ENCODE measurements at regions not wholly inside any gene's neighbourhood (a gene's known extent, or its start where the extent isn't known, plus 50 kb on each side); places are given as distances from the start of the nearest gene placed in this dataset.

DNA sequence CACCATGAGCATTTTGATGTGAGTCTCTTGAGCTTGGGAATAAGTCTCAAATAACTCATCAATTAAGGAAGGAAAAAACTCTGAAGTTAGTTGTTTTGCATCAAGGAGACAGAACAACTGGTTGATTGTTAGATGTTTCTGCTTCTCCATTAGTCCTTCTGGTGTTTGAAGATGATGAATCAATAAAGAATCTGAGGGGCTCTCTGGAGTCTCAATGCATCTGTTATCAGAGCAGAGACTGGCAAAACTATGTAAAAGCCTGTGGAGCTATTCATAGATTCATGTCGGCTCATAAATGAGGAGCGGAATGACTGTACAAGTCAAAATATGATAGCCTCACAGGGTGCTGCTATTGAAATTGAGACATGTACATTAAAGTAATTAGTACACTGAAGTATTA, 73.3 kb upstream of the ZC3H11B start:
- TF ChIP-seq, protein P1, sequence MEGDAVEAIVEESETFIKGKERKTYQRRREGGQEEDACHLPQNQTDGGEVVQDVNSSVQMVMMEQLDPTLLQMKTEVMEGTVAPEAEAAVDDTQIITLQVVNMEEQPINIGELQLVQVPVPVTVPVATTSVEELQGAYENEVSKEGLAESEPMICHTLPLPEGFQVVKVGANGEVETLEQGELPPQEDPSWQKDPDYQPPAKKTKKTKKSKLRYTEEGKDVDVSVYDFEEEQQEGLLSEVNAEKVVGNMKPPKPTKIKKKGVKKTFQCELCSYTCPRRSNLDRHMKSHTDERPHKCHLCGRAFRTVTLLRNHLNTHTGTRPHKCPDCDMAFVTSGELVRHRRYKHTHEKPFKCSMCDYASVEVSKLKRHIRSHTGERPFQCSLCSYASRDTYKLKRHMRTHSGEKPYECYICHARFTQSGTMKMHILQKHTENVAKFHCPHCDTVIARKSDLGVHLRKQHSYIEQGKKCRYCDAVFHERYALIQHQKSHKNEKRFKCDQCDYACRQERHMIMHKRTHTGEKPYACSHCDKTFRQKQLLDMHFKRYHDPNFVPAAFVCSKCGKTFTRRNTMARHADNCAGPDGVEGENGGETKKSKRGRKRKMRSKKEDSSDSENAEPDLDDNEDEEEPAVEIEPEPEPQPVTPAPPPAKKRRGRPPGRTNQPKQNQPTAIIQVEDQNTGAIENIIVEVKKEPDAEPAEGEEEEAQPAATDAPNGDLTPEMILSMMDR (IDR thresholded peaks at IDR 0.05; ENCODE audit: partially characterized antibody, unreplicated experiment) = no peak
- H3K27ac Mint-ChIP-seq (ENCODE audit: unreplicated experiment) = no peak overlapping the region
- H3K9me3 Mint-ChIP-seq (ENCODE audit: unreplicated experiment) = no peaks in the 10 kb centered on the region

DNA sequence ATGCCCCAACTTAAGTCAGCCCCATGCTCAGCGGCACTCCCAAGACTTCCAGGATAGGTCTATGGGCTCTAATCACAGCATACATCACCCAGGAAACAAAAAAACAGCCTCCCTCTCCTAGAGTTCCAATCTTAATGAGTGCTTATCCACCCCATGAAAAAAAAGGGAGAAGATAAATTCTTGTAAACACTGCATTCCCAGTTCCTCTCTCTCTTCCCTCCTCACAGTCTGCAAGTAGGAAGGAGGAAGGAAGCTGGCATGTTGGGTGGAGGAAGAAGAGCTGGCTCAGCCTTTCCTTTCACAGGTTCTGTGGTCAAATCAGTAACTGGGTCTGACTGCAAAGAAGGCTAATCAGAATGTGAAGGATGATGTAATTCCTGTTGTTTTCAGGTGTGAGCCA, 69.9 kb upstream of the ZC3H11B start:
- Mint-ChIP-seq H3K4me3 (ENCODE audit: unreplicated experiment) (no peak overlapping the region), H3K27ac (ENCODE audit: unreplicated experiment) (no peak overlapping the region), H3K4me1 (ENCODE audit: low read depth, unreplicated experiment) (no peaks in the 10 kb centered on the region), H3K27me3 (ENCODE audit: unreplicated experiment) (no peaks in the 10 kb centered on the region), H3K9me3 (ENCODE audit: unreplicated experiment) (no peaks in the 10 kb centered on the region), H3K36me3 (ENCODE audit: unreplicated experiment) (no peaks in the 10 kb centered on the region)
- TF ChIP-seq, protein P1 (IDR thresholded peaks at IDR 0.05; ENCODE audit: partially characterized antibody, unreplicated experiment) = no peak
- no peak for DNase-seq

More for the DNA sequence above, 73.3 kb upstream of the ZC3H11B start:
- H3K27me3 Mint-ChIP-seq (ENCODE audit: unreplicated experiment) = no peaks in the 10 kb centered on the region
- no peak overlapping the region for H3K4me3 Mint-ChIP-seq (ENCODE audit: unreplicated experiment)
- H3K4me1 Mint-ChIP-seq (ENCODE audit: low read depth, unreplicated experiment) = no peaks in the 10 kb centered on the region
- H3K36me3 Mint-ChIP-seq (ENCODE audit: unreplicated experiment) = no peaks in the 10 kb centered on the region
- DNase-seq = no peak

DNA sequence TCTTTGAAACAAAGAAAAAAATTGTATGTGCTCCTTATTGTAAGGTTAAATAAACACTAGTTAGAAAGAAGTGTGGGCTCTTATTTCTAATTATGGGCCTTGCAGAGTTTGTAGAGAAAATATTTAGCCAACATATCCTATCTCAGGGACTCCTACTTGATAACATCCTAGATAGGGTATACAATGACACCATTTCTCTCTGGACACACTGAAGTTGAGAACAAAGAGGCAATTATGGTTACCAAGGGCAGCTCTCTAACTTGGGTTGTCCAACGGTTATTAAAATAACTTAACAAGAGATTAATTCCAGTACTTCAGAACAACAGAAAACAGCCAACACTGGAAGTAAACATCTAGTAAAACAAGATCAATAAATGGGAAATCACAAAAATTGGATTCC, 69.0 kb upstream of the ZC3H11B start:
- TF ChIP-seq, protein P1 (IDR thresholded peaks at IDR 0.05; ENCODE audit: partially characterized antibody, unreplicated experiment) = no peak
- Mint-ChIP-seq H3K9me3 (ENCODE audit: unreplicated experiment) (no peaks in the 10 kb centered on the region), H3K4me1 (ENCODE audit: low read depth, unreplicated experiment) (no peaks in the 10 kb centered on the region), H3K27ac (ENCODE audit: unreplicated experiment) (no peak overlapping the region), H3K27me3 (ENCODE audit: unreplicated experiment) (no peaks in the 10 kb centered on the region), H3K36me3 (ENCODE audit: unreplicated experiment) (no peaks in the 10 kb centered on the region), H3K4me3 (ENCODE audit: unreplicated experiment) (no peak overlapping the region)
- DNase-seq = no peak

DNA sequence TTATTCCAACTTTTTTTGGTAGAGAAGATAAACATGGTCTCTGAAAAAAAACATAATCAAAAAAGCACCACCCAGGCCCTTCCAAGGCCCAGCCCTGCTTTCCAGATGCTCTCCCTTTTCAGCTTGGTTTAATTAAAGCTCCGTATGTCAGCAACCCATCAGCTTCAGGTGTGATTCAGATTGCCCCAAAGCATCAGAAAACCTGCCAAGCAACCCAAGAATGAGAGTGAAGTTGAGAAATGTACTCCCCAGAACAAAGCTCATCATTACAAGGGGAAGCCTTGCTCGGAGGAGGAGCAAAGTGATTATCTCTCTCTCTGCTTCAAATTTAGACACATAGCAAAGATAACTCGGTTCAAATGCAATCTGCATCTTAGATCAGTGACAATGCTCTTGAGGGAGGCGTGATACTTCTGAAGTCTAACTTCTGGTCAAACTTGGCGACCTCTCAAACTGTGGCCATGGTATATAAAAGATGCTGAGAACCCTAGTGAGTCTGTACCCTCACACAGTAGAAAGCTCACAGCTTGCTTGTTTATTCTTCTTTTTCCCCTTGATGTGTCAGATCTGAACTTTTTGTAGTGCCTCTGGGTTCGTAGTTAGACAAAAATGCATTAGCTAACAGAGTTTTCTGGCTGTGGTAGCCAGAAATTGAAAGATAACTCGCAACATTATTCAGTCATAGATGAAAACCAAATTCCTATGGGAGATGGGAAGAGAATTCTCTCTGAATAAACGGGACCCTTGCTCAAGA, 63.3 kb upstream of the ZC3H11B start:
- Mint-ChIP-seq H3K4me1 (ENCODE audit: low read depth, unreplicated experiment) (no peaks in the 10 kb centered on the region), H3K4me3 (ENCODE audit: unreplicated experiment) (no peak overlapping the region), H3K36me3 (ENCODE audit: unreplicated experiment) (no peaks in the 10 kb centered on the region), H3K9me3 (ENCODE audit: unreplicated experiment) (no peaks in the 10 kb centered on the region), H3K27me3 (ENCODE audit: unreplicated experiment) (no peaks in the 10 kb centered on the region), H3K27ac (ENCODE audit: unreplicated experiment) (no peak overlapping the region)
- TF ChIP-seq, protein P1 (IDR thresholded peaks at IDR 0.05; ENCODE audit: partially characterized antibody, unreplicated experiment) = no peak
- DNase-seq = no peak

DNA sequence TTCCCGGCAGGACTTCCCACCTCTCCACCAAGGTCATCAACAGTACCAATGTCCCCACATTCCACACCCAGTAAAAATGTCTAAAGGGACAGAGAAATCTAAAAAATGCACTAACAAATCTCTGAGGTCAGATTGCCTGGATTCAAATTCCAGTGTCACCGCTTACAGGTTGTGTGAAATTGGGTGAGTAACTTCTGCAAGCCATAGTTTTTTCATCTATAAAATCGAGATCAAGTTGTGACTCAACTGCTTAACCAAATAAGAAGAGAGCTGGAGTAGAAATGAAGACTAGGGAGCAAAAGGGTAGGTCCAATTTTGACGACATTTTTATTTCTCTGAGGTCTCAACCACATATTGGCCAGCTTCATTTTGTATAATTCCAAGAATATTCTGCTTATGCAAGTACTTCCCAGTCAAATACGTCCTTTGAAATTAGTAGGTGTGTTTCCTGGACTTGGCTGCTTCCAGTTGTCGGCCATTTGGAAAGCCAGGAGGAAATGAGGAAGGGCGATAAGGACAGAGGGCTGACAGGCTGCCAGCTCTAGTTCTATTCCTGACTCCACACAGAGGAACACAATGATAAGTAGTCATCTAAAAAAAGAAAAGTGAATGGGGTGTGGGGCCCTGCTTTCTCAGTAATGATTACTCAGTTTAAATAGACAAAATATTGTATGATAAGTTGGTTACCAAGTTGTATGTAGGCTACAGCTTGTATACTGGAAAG, 57.7 kb upstream of the ZC3H11B start:
- TF ChIP-seq, protein P1 (IDR thresholded peaks at IDR 0.05; ENCODE audit: partially characterized antibody, unreplicated experiment) = no peak
- Mint-ChIP-seq H3K27me3 (ENCODE audit: unreplicated experiment) (no peaks in the 10 kb centered on the region), H3K4me1 (ENCODE audit: low read depth, unreplicated experiment) (no peaks in the 10 kb centered on the region), H3K9me3 (ENCODE audit: unreplicated experiment) (no peaks in the 10 kb centered on the region), H3K27ac (ENCODE audit: unreplicated experiment) (no peak overlapping the region), H3K4me3 (ENCODE audit: unreplicated experiment) (no peak overlapping the region), H3K36me3 (ENCODE audit: unreplicated experiment) (no peaks in the 10 kb centered on the region)
- DNase-seq = no peak

Data from glutamatergic neuron (in vitro differentiated cells).